H9 (cell line): ENCODE measurements at regions not wholly inside any gene's neighbourhood (a gene's known extent, or its start where the extent isn't known, plus 50 kb on each side); places are given as distances from the start of the nearest gene placed in this dataset.
"Not testable (repeated sequence)": the region's sequence is repeated elsewhere in the genome, so short reads cannot be mapped to it uniquely, and the experiment has no call there.

Experiments
- DNase-seq: peaks from one replicate; pipeline ENCODE4 v3.0.0-alpha.2; 2017
- H2AFZ ChIP-seq: one replicate; pipeline ENCODE4 v1.6.1; 2013; ENCODE audit warnings: mild to moderate bottlenecking, low read length, control low read depth, moderate library complexity
- H2AK5ac ChIP-seq: 2 replicates; pipeline ENCODE4 v1.6.1; 2013; ENCODE audit warnings: low read length, control low read depth, mixed read lengths; ENCODE audit not compliant: insufficient read length
- H2BK120ac ChIP-seq: one replicate; pipeline ENCODE4 v1.6.1; 2013; ENCODE audit warnings: low read depth, mild to moderate bottlenecking, low read length, control low read depth, inconsistent platforms; ENCODE audit not compliant: poor library complexity, severe bottlenecking
- H2BK12ac ChIP-seq: 2 replicates; pipeline ENCODE4 v1.6.1; 2013; ENCODE audit warnings: low read length, control low read depth, mixed read lengths, low read depth; ENCODE audit not compliant: insufficient read length
- H2BK15ac ChIP-seq: 2 replicates; pipeline ENCODE4 v1.6.1; 2013; ENCODE audit warnings: low read depth, low read length, control low read depth
- H2BK20ac ChIP-seq: one replicate; pipeline ENCODE4 v1.6.1; 2013; ENCODE audit warnings: low read depth, mild to moderate bottlenecking, low read length, control low read depth, inconsistent platforms; ENCODE audit not compliant: poor library complexity, severe bottlenecking
- H2BK5ac ChIP-seq: 2 replicates; pipeline ENCODE4 v1.6.1; 2013; ENCODE audit warnings: low read length, control low read depth, mixed read lengths; ENCODE audit not compliant: insufficient read length
- H3K14ac ChIP-seq: 2 replicates; pipeline ENCODE4 v1.6.1; 2013; ENCODE audit warnings: low read length, control low read depth; ENCODE audit not compliant: insufficient read depth
- H3K18ac ChIP-seq: 2 replicates; pipeline ENCODE4 v1.6.1; 2013; ENCODE audit warnings: low read depth, mild to moderate bottlenecking, mixed read lengths, low read length, control low read depth; ENCODE audit not compliant: insufficient read length
- H3K23ac ChIP-seq: 2 replicates; pipeline ENCODE4 v1.6.1; 2013; ENCODE audit warnings: low read length, control low read depth, mixed read lengths, low read depth; ENCODE audit not compliant: insufficient read length
- H3K23me2 ChIP-seq: 2 replicates; pipeline ENCODE4 v1.6.1; 2013; ENCODE audit warnings: low read depth, mild to moderate bottlenecking, mixed read lengths, low read length, control low read depth; ENCODE audit not compliant: insufficient read length, poor library complexity, severe bottlenecking
- H3K27ac ChIP-seq: 2 replicates; pipeline ENCODE4 v1.5.1; 2013; ENCODE audit warnings: low read length, control low read depth, mixed read lengths, low read depth; ENCODE audit not compliant: insufficient read length
- H3K27me3 ChIP-seq: 2 replicates; pipeline ENCODE4 v1.6.1; 2013; ENCODE audit warnings: low read length, control low read depth, inconsistent platforms; ENCODE audit not compliant: insufficient read depth
- H3K4ac ChIP-seq: 2 replicates; pipeline ENCODE4 v1.6.1; 2013; ENCODE audit warnings: low read depth, mild to moderate bottlenecking, control low read depth, inconsistent platforms, low read length, moderate library complexity
- H3K4me1 ChIP-seq: 2 replicates; pipeline ENCODE4 v1.6.1; 2013; ENCODE audit warnings: low read length, control low read depth, inconsistent platforms; ENCODE audit not compliant: insufficient read depth
- H3K4me2 ChIP-seq: 2 replicates; pipeline ENCODE4 v1.6.1; 2013; ENCODE audit warnings: low read length, control low read depth, mixed read lengths; ENCODE audit not compliant: insufficient read length, insufficient read depth
- H3K56ac ChIP-seq: 2 replicates; pipeline ENCODE4 v1.6.1; 2013; ENCODE audit warnings: low read depth, mild to moderate bottlenecking, mixed read lengths, low read length, control low read depth; ENCODE audit not compliant: insufficient read length
- H3K79me1 ChIP-seq: 2 replicates; pipeline ENCODE4 v1.6.1; 2013; ENCODE audit warnings: low read depth, mild to moderate bottlenecking, moderate library complexity, low read length, control low read depth, inconsistent platforms; ENCODE audit not compliant: insufficient read depth, poor library complexity, severe bottlenecking
- H3K79me2 ChIP-seq: 2 replicates; pipeline ENCODE4 v1.6.1; 2013; ENCODE audit warnings: low read length, control low read depth, inconsistent platforms; ENCODE audit not compliant: insufficient read depth
- H3K9ac ChIP-seq: 2 replicates; pipeline ENCODE4 v1.6.1; 2013; ENCODE audit warnings: low read length, control low read depth, mixed read lengths; ENCODE audit not compliant: insufficient read length; ENCODE audit errors: extremely low read depth
- H3K9me3 ChIP-seq: one replicate; pipeline ENCODE4 v1.6.1; 2013; ENCODE audit warnings: low read depth, low read length, inconsistent platforms; ENCODE audit not compliant: control insufficient read depth
- H3T11ph ChIP-seq: one replicate; pipeline ENCODE4 v1.6.1; 2013; ENCODE audit warnings: mild to moderate bottlenecking, low read length, control low read depth, inconsistent platforms
- H4K20me1 ChIP-seq: one replicate; pipeline ENCODE4 v1.6.1; 2013; ENCODE audit not compliant: control insufficient read depth, insufficient read length, insufficient read depth
- H4K5ac ChIP-seq: 2 replicates; pipeline ENCODE4 v1.6.1; 2013; ENCODE audit warnings: low read depth, mild to moderate bottlenecking, mixed read lengths, low read length, control low read depth; ENCODE audit not compliant: insufficient read length
- H4K8ac ChIP-seq: replicated peaks from 2 replicates; pipeline ENCODE4 v1.6.1; 2013; ENCODE audit warnings: low read length, control low read depth, mixed read lengths, low read depth; ENCODE audit not compliant: insufficient read length
- H4K91ac ChIP-seq: 2 replicates; pipeline ENCODE4 v1.6.1; 2013; ENCODE audit warnings: low read depth, mild to moderate bottlenecking, moderate library complexity, mixed read lengths, low read length, control low read depth; ENCODE audit not compliant: insufficient read length
- H3K27ac Mint-ChIP-seq, 3 experiments: 2 replicates in 2 of 3; 3 replicates in 1 of 3; pipeline ENCODE4 v1.8.0; 2020 to 2021; ENCODE audit warnings: mixed read lengths in 3 of 3, mild to moderate bottlenecking in 1 of 3, moderate library complexity in 1 of 3
- H3K27me3 Mint-ChIP-seq: 2 replicates; pipeline ENCODE4 v1.8.0; 2021; ENCODE audit warnings: low read depth, mild to moderate bottlenecking, moderate library complexity, mixed read lengths
- H3K36me3 Mint-ChIP-seq, 3 experiments: 2 replicates in 2 of 3; 3 replicates in 1 of 3; pipeline ENCODE4 v1.8.0; 2020 to 2021; ENCODE audit warnings: low read depth in 3 of 3, mixed read lengths in 3 of 3; ENCODE audit not compliant: insufficient read depth in 1 of 3
- H3K4me1 Mint-ChIP-seq, 2 experiments: 2 replicates each; pipeline ENCODE4 v1.8.0; 2020; ENCODE audit warnings: mixed read lengths in 2 of 2
- H3K4me3 Mint-ChIP-seq, 2 experiments: 2 replicates in 1 of 2; 3 replicates in 1 of 2; pipeline ENCODE4 v1.8.0; 2020 to 2021; ENCODE audit warnings: mild to moderate bottlenecking in 2 of 2, mixed read lengths in 2 of 2, moderate library complexity in 1 of 2
- H3K9me3 Mint-ChIP-seq, 2 experiments: 2 replicates in 1 of 2; 3 replicates in 1 of 2; pipeline ENCODE4 v1.8.0; 2020; ENCODE audit warnings: mild to moderate bottlenecking in 2 of 2, mixed read lengths in 2 of 2, moderate library complexity in 1 of 2
- WGBS: extraction: QIAGEN DNeasy Blood & Tissue Kit; methylation state at CpG from one replicate; pipeline ENCODE4 v1.1.7; 2013; ENCODE audit warnings: missing lambda C conversion rate, low lambda C conversion rate, mixed read lengths; ENCODE audit not compliant: insufficient read length; ENCODE audit errors: extremely low coverage; 5-methylcytosine and 5-hydroxymethylcytosine counted together

DNA sequence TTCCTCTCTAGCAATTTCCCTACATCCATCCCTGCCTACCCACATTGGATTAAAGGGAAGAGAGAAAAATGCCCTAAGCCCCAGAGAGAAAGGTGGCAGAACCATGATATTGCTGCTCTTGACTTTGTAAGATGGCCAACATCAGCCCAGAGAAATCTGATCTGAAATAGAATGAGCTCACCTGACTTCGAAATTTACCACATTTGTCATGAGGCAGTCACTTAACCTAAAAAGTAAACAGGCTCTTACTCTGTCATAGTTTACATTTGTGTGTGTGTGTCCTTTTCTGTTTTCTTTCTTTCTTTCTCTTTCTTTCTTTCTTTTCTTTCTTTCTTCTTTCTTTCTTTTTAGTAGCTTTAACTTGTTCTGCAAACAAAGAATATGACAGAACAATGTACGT is 255.0 kb upstream of the PLGLB1 start:
- H3K27ac Mint-ChIP-seq, H3K23me2 ChIP-seq, H3K23ac ChIP-seq, H3K27me3 ChIP-seq, H3K9me3 ChIP-seq, H3K9me3 Mint-ChIP-seq, H3T11ph ChIP-seq, H3K18ac ChIP-seq, H2BK12ac ChIP-seq, H2BK15ac ChIP-seq, H3K79me1 ChIP-seq, H3K4me3 Mint-ChIP-seq, H4K20me1 ChIP-seq, H2BK20ac ChIP-seq, H2BK5ac ChIP-seq, H4K91ac ChIP-seq, H2AK5ac ChIP-seq, H3K79me2 ChIP-seq, H3K14ac ChIP-seq, H3K4me1 Mint-ChIP-seq, H3K4me1 ChIP-seq, H3K56ac ChIP-seq, H3K4me2 ChIP-seq, H3K27ac ChIP-seq, DNase-seq, H3K27me3 Mint-ChIP-seq, H3K36me3 Mint-ChIP-seq, H2BK120ac ChIP-seq, H3K4ac ChIP-seq, H4K8ac ChIP-seq, H4K5ac ChIP-seq, H2AFZ ChIP-seq, H3K9ac ChIP-seq: not testable (repeated sequence)
- no CpG with 5 or more reads among the region's 2 CpGs for WGBS

GRCh38 chr2:87277734-87278133 is 256.1 kb upstream of the PLGLB1 start:
- WGBS, result no CpG with 5 or more reads among the region's 3 CpGs
- not testable (repeated sequence) for H3K56ac ChIP-seq, H3T11ph ChIP-seq, H3K27me3 Mint-ChIP-seq, H3K4me2 ChIP-seq, H2BK12ac ChIP-seq, H4K5ac ChIP-seq, H2BK5ac ChIP-seq, H4K20me1 ChIP-seq, H3K79me1 ChIP-seq, H2BK15ac ChIP-seq, H3K9me3 Mint-ChIP-seq, H3K23ac ChIP-seq, H3K36me3 Mint-ChIP-seq, H3K4ac ChIP-seq, H3K9ac ChIP-seq, H2BK120ac ChIP-seq, H3K79me2 ChIP-seq, H3K4me1 ChIP-seq, DNase-seq, H3K9me3 ChIP-seq, H3K27me3 ChIP-seq, H3K4me1 Mint-ChIP-seq, H3K27ac ChIP-seq, H4K91ac ChIP-seq, H3K18ac ChIP-seq, H2AFZ ChIP-seq, H3K4me3 Mint-ChIP-seq, H3K14ac ChIP-seq, H3K27ac Mint-ChIP-seq, H2BK20ac ChIP-seq, H2AK5ac ChIP-seq, H4K8ac ChIP-seq, H3K23me2 ChIP-seq
